H1 (cell line): ENCODE measurements at regions not wholly inside any gene's neighbourhood (a gene's known extent, or its start where the extent isn't known, plus 50 kb on each side); places are given as distances from the start of the nearest gene placed in this dataset.

Experiments
- KDM1A ChIP-seq: fragments of 200-600, 300-600 bp; sonication (generic); IDR thresholded peaks from 2 replicates; pipeline ENCODE4 v1.7.1; 2016; ENCODE audit warnings: mild to moderate bottlenecking, low read length, borderline replicate concordance
- NRF1 ChIP-seq: IDR thresholded peaks from 2 replicates; pipeline ENCODE4 v1.6.1; 2011; ENCODE audit warnings: mild to moderate bottlenecking, low read depth, low read length, improper control_type of control experiment
- RXRA ChIP-seq: IDR thresholded peaks from 2 replicates; pipeline ENCODE4 v1.6.1; 2011; ENCODE audit warnings: low read depth, mild to moderate bottlenecking, low read length, moderate library complexity; ENCODE audit not compliant: insufficient read depth
- SP2 ChIP-seq: IDR thresholded peaks from 2 replicates; pipeline ENCODE4 v1.6.1; 2012; ENCODE audit warnings: mild to moderate bottlenecking, low read length, inconsistent platforms
- SP4 ChIP-seq: IDR thresholded peaks from 2 replicates; pipeline ENCODE4 v1.6.1; 2012; ENCODE audit warnings: low read length, inconsistent platforms
- TAF1 ChIP-seq: IDR thresholded peaks from 2 replicates; pipeline ENCODE4 v1.6.1; 2011; ENCODE audit warnings: mild to moderate bottlenecking, low read depth, low read length
- YY1 ChIP-seq: IDR thresholded peaks from 2 replicates; pipeline ENCODE4 v1.6.1; 2011; ENCODE audit warnings: low read depth, mild to moderate bottlenecking, low read length

- TF ChIP-seq RXRA: no peak
- TF ChIP-seq TAF1: no peak
- TF ChIP-seq SP2: no peak
- TF ChIP-seq NRF1: no peak
- TF ChIP-seq SP4: no peak
- no peak for TF ChIP-seq YY1
- TF ChIP-seq KDM1A: no peak
These were observed 89.8 kb upstream of the ZC3H12C start (continued) for GRCh38 chr11:110003426-110003825.
